ENCODE measurements at regions not wholly inside any gene's neighbourhood (a gene's known extent, or its start where the extent isn't known, plus 50 kb on each side); places are given as distances from the start of the nearest gene placed in this dataset.

DNA sequence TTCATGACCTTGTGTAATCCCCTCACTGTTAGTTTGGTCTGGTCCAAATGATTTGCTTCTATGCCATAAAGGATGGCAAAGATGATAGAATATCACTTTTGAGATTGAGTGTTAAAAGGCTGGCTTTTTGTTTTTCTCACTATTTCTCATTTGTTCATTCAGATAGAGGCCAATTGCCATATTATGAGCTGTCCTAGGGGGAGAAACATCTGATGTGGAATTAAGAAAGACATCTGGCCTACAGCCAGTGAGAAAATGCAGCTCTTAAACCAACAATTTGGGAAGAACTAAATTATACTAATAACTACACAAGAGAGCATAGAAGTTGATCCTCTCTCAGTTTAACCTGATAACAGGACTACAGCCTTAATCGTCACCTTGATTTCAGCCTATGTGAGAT, 1668.6 kb downstream of the GRIK2 start:
- no peak for DNase-seq (ENCODE audit: low read depth in 2 of 2)

DNA sequence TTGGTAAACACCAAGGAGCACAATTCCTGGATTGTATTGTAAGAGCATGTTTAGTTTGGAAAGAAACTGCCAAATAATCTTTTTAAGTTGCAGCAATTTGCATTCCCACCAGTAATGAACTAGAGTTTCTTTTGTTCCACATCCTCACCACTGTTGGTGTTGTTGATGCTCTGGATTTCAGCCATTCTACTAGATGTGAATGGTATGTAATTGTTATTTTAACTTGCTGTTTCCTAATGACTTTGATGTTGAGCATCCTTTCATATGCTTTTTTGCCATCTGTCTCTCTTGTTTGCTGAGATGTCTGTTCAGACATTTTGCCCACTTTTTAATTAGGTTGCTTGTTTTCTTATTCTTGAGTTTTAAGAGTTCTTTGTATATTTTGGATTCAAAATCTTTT, 1654.1 kb downstream of the GRIK2 start:
- DNase-seq (ENCODE audit: low read depth in 2 of 2) = no peak

DNA sequence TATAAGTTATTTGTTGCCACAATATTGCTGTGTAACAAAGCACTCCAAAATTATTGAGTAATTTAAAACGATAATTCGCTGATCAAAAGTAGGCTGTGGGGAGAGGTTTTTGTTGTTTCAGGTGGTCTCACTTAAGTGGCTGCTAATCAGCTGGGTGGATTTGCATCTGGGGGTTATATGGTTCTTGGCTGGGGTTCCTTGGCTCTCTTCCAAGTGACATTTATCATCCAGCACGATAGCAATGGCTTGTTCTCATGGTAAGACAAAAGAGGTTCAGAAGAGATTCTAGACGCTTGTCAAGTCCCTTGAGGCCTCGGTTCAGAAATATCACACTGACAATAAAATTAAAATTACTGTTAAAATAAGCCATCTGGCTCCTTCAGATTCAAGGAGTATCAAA, 1648.8 kb downstream of the GRIK2 start:
- DNase-seq (ENCODE audit: low read depth in 2 of 2) = no peak

- DNase-seq (ENCODE audit: low read depth in 2 of 2) = no peak
Measured at GRCh38 chr6:103036846-103037245, 1643.3 kb downstream of the GRIK2 start.

- no peak for DNase-seq (ENCODE audit: low read depth in 2 of 2)
Measured at GRCh38 chr6:103027271-103027931, 1633.9 kb downstream of the GRIK2 start.

DNA sequence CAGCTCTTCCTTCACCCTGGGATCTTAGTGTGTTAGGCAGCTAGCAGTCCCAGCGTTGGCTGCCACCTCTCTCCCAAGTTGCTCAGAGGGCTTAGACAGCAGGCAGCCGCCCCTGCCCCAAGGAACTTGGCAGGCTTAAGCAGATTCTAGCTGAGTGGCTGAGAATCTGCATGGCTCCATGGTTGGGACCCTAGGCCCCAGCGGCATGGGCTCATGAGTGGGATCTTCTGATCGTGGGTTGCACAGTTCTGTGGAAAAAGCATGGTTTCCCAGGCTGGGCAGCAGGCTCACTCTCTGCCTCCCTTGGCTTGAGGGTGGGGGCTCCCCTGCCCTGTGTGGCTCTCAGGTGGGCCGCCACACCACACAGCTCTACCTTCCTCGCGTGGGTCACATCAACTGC, 1624.9 kb downstream of the GRIK2 start:
- DNase-seq (ENCODE audit: low read depth in 2 of 2) = no peak

GRCh38 chr6:103017878-103018277, 1624.4 kb downstream of the GRIK2 start:
- DNase-seq (ENCODE audit: low read depth in 2 of 2) = no peak

GRCh38 chr6:103011605-103012004, 1618.1 kb downstream of the GRIK2 start:
- no peak for DNase-seq (ENCODE audit: low read depth in 2 of 2)

DNA sequence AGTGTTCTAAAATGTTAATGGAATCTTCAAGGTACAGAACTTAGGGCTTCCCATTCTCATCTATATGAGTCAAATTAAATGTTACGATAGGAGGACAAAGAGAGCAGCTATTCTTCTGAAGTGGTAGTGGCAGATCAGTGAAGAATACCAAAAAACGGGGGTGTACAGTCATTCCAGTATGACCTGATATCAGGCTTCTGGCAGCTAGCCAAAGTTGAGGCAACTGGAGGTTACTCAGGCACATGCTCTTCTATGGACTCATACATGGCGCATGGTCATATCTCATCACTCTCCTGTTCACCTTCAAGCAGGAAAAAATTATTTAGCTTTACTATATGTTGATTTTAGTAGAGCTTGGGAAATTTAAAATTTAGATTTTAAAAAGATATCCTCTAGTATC, 1608.8 kb downstream of the GRIK2 start:
- no peak for DNase-seq (ENCODE audit: low read depth in 2 of 2)

GRCh38 chr6:103001724-103002123, 1608.2 kb downstream of the GRIK2 start:
- DNase-seq (ENCODE audit: low read depth in 2 of 2) = no peak

- no peak for DNase-seq (ENCODE audit: low read depth in 2 of 2)
Measured at GRCh38 chr6:103000688-103001087, 1607.2 kb downstream of the GRIK2 start.

DNA sequence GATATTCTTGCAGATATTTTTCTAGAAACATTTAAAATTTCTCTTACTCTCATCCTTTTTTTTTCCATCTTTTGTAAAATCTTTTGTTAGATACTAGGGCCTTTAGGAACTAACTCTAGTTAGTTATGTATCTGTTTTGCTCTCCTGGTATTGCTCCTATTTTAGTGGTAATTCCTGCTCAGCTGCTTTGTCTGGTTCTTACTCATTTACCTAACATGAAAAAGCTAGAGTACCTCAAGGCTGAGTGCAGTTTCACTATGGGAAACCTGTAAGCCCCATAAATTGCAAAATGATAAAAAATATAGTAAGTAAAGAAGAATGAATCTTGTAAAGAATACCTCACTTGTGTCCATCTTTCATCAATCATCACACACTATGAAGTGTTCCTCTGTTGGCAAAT, 1602.0 kb downstream of the GRIK2 start:
- DNase-seq (ENCODE audit: low read depth in 2 of 2) = no peak

DNA sequence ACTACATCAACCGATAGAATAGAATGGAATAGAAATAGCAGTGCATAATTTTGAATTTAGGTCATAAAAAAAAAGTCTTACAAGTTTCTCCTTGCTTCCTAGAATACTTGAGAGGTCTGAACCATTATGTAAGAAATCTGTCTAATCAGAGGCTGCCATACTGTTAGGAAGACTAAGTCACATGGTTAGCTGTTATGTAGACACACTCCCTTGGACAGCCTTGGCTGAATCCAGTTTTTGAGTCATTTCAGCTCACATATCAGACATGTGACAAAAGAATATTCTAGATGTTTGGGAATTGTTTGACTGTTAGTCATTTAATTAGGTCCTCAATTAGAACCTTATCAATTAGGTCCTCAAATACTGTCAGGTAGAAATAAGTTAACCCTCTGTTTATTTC, 1601.4 kb downstream of the GRIK2 start:
- DNase-seq (ENCODE audit: low read depth in 2 of 2) = no peak

DNA sequence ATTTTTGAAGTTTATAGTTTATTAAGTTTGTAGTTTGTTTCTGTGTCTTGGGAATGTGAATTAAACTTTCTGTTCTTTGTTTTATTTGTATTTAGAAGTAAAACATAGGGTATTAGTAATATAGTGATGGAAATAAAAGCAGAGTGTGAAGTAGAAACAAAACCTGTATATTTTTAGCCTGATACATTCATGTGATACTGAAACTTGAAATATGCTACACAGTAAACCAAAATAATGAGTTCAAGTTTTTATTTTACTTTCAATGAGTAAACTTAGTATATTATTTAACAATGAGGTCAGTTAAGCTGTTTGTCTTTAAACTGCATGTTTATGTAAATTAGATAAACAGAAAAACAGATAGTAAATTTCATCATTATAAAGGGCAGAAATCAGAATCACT, 1592.6 kb downstream of the GRIK2 start:
- no peak for DNase-seq (ENCODE audit: low read depth in 2 of 2)

DNA sequence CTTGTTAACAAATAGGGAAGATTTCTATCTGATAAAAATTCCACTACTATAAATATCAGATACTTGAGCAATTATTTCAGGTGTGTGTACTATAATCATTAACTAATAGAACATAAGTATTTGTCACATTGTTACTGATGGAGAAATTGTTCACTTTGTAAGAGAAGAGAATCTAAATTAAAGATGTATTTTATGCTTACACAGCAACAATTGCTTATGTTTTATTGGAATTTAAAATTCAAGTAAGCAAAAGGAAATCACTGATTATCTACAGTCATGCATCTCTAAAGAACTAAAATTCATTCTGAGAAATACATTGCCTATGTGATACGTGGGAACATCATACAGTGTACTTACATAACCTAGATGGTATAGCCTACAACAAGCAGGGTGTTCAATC, 1590.8 kb downstream of the GRIK2 start:
- DNase-seq (ENCODE audit: low read depth in 2 of 2) = no peak

- DNase-seq (ENCODE audit: low read depth in 2 of 2) = no peak
Measured at GRCh38 chr6:102981490-102982015, 1588.0 kb downstream of the GRIK2 start.

GRCh38 chr6:102980951-102981350, 1587.4 kb downstream of the GRIK2 start:
- DNase-seq (ENCODE audit: low read depth in 2 of 2) = no peak

GRCh38 chr6:102961902-102962301, 1568.4 kb downstream of the GRIK2 start:
- no peak for DNase-seq (ENCODE audit: low read depth in 2 of 2)

GRCh38 chr6:102950967-102951366, 1557.5 kb downstream of the GRIK2 start:
- no peak for DNase-seq (ENCODE audit: low read depth in 2 of 2)

GRCh38 chr6:102944475-102944874, 1551.0 kb downstream of the GRIK2 start:
- peak; percentile 3 to 7 for DNase-seq (ENCODE audit: low read depth in 2 of 2)

- DNase-seq (ENCODE audit: low read depth in 2 of 2) = no peak
Measured at GRCh38 chr6:102942206-102942605, 1548.7 kb downstream of the GRIK2 start.

GRCh38 chr6:102936959-102937358, 1543.5 kb downstream of the GRIK2 start:
- no peak for DNase-seq (ENCODE audit: low read depth in 2 of 2)

- no peak for DNase-seq (ENCODE audit: low read depth in 2 of 2)
Measured at GRCh38 chr6:102928109-102928508, 1534.6 kb downstream of the GRIK2 start.

DNA sequence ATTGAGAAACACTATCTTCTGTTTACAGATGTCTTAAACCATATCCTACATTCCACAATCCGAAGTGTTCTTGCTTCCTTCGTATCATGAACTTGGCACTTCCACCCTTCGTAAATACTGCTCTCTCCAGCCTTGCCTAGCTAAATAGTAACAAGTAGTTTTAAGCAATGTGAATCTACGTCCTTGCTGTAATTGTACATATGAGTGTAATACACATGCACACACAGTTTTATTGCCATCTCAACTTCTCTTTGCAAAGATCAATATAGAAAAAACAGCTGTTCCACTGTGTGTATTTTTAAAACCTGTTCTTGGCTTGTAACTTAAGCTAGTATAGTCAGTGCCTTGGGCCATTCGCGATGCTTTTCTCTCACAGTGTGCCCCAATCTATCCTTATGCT, 1524.7 kb downstream of the GRIK2 start:
- no peak for DNase-seq (ENCODE audit: low read depth in 2 of 2)
